Right renal pelvis (tissue), 4 donors: ENCODE measurements at regions not wholly inside any gene's neighbourhood (a gene's known extent, or its start where the extent isn't known, plus 50 kb on each side); places are given as distances from the start of the nearest gene placed in this dataset.

ENCODE experiments used
- DNase-seq, 4 donors: peaks; one replicate each; pipeline ENCODE4 v3.0.0-alpha.2; 2013; ENCODE audit warnings: low read depth in 4 of 4, low spot score in 3 of 4, missing footprints in 1 of 4

DNA sequence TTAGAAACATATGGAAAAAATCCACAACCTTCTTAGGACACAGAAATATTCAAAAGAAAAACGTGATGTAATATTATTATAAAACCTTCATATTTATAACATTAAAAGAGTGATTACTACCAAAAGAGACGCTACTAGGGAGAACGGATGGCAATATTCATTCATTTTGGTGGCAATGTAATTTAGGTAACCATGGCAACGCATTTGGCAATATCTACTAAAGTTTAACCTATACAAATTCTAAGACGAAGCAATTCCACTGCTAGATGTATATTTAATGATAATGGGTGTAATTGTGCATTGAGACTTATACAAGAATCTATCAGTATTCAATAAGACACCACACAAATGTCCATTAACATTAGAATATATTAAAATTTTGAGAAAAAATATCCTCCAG is 709.4 kb downstream of the ARAP2 start:
- no peak for DNase-seq

DNA sequence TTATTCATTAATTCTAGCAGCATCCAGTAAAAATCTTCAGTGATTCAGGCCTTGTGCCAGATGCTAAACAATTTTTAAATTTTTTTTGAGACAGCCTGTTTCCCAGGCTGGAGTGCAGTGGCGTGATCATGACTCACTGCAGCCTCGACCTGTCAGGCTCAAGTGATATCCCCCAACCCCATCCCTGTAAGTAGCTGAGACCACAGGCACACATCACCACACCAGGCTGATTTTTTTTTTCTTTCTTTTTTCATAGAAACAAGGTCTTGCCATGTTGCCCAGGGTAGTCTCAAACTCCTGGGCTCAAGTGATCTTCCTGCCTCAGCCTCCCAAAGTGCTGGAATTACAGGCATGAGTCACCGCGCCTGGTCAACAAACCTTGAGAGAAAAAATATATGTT is 705.5 kb downstream of the ARAP2 start:
- no peak for DNase-seq

DNA sequence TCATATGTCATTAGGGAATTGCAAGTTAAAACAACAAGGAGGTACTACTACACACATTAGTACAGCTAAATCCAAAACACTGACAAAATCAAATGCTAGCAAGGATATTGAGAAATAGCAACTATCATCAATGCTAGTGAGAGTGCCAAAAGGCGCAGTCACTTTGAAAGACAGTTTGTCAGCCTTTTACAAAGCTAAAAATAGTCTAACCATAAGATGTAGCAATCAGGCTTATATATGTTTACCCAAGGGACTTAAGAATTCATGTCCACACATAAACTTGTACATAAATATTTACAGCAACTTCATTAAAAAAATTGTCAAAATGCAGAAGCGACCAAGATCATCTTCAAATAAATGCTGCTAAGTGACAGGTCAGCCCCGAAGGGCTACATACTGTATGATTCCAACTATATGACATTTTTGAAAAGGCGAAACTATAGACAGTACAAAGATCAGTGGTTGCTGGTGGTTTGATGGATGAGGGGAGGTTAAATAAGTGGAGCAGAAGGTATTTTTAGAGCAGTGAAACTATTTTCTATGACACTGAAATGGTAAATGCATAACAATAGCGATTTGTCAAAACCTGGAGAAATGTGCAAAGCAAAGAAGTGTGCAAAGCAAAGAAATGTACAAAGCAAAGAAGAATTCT is 704.8 kb downstream of the ARAP2 start:
- no peak for DNase-seq

DNA sequence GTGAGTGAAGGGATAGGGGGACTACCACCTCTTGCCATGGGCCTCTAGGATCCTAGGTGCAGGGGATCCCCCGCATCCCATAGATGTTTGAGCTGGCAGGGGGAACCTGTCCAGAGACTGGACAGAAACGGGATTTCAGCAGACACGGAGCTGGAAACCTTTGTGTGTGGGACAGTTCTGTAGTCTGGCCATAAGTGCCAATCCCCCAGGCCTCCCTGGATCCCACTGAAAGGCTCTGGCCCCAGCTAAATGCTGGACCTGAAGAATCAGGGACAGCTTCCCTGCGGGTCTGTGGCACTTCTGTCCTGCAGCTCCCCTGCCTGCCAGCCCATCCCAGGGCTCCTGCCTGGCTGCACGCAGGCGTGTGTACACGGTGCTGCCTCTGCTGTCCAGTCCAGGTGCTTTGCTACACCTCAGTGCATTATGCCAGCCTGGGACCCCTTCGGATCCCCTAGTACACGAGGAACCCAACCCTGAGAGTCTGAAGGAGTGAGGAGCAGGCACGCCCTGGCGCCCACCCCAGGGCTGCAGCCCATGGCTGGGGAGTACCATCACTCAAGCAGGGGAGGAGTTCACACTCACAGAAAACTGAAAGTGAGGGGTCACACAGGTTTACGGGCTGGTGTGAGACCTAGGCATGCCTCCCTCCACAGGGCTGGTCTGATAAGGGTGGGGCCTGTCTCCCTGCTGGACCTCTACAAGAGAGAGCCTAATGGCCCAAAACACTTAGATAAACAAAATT is 703.0 kb downstream of the ARAP2 start:
- no peak for DNase-seq

DNA sequence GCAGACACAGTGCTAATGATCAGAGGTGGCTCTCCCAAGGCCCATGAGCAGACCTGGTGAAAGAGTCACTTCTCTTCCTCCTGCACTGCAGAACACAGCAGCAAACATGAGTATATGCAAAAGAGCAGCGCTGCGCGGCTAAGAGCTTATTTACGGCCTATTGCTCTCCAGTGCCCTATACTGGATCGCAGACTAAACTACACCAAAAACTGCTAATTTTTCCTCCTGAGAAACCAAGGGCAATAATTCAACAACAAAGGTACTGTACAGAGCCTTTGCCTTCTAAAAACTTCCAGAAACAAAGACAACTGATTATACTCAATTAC is 702.5 kb downstream of the ARAP2 start:
- no peak for DNase-seq

DNA sequence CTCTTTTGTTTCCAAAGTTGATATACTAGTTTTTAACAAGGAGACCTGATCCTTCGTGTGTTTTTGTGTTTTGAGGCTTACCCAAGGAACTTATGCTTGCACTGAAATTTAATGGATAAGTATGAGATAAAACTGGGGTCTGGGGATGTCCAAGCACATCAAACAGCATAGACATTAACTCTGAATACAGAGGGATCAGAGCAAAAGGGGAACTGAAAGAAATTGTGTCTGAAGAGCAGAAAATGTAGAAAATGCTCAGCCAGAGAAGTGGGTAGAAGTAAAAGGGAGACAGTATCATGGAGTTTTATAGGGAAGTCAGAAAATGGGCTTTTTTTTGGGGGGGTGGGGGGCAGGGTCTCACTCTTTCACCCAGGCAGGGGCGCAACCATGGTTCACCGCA is 695.4 kb downstream of the ARAP2 start:
- DNase-seq: no peak

DNA sequence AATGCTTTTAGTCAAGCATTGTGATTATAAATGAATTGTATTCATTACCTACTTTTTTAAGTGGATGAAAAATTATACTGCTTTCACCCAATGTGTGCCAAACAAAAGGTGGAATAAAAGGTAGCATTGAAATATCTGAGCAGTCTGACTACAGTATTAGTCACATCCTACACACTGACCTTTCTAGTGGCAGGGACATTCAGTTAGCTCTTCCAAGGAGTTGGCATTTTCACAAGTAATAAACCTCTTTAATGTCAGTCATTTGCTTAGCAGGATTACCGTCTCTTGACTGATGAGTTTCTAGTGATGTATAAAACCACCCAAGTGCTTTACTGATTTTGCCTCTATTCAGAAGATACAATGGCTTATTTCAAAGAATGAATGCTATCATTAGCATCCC is 687.9 kb downstream of the ARAP2 start:
- no peak for DNase-seq

DNA sequence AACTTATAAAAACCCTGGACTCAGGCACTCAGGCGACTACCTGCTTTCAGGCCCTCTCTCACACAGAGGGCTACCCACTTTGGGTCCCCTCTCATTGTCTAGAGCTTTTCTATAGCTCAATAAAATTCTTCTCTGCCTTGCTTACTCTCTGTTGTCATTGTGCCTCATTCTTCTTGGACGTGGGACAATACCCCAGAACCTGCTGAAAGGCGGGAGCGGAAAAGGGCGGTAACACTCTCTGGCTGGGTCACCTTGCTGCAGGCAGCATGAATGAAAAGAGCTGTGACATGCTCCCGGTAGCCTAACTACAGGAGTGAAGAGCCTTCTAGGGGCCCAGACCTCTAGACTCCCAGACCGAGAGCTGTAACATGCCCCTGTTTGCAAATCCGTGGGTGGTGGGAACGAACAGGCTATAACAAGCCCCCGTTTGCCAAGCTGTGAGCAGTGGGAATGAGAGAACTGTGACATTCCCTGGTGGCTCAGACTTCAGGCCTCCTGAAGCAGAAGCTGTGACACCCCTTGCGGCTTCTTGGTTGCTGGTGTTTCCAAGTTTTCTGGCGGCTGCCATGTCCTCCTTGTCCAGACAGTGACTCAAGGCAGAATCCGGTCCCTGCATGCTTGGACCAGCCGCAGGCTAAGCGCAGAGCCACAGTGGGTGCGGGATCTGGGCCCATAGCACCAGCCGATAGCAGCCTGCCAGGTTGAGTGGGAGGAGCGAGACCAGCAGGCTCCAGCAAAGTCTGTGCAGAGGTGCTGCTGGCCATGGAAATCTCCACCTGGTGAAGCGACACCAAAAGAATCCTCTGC is 684.6 kb downstream of the ARAP2 start:
- no peak for DNase-seq

DNA sequence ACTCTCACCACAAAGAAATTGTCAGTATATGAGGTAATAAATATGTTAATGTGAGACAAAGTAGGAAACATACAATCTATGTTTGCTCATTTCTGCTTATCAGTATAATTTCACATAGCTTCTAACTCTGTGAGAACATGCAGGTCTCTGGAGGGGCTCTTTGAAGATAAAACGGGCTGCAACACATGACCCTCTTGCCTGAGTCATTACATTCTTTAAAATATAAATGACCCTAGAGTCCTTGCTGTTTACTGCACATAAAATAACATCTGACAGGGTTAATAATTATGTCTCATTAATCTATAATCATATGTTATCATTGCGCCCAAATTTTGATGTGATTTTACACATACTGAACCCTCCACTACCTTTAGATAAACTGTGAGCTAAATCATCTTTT is 681.5 kb downstream of the ARAP2 start:
- DNase-seq: peak in 2 of 4 donors; percentile 12 to 19

DNA sequence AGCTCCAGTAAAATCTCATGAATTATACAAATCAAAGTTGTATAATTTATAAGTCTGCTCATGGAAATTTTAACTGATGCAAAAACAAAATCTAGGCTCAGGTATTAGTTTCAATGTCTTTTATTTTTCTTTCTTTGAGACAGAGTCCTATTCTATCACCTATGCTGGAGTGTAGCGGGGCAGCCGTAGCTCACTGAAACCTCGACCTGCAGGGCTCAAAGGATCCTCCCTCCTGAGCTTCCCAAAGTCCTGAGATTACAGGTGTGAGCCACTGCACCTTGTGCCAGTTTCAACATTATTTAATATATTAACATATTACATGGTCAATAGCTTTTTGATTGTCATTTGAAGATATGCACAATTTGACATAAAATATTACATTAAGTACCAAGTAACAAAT is 678.7 kb downstream of the ARAP2 start:
- DNase-seq: no peak

DNA sequence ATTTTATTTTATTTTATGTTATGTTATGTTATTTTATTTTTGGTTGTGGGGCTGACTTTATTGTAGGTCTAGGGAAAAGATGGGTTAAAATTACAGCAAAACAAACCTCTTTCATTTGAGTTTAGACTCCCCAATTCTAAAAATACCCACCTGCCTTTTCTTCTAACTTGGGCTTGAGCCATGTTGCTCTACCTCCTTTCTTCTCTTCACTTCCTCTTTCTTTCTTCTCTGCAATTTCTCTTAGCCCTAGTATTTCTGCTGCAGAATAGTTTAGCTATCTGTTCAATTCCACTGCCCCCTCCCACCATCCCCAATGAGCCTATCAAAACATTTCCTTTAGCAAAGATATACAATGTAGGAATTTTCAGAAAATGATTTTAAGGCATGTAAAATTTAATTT is 653.3 kb downstream of the ARAP2 start:
- no peak for DNase-seq

DNA sequence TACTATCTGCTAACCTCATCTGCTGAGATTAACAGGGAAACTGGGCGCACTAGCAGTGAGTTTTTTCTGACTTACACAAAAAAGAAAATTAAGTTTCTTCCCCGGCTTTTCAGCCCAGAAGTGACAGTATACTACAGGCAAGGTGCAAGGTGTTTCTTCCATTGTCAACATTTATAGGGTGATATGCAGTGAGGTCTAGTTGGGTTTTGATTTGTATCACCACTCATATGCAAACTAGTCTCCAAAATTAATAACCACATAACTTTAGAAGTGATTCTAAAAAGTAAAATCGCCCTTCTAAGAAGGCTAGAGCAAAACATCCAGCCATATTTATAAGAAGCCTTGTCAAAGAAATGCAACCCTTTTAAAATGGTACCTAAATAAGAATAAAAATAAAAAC is 640.1 kb downstream of the ARAP2 start:
- DNase-seq: no peak

DNA sequence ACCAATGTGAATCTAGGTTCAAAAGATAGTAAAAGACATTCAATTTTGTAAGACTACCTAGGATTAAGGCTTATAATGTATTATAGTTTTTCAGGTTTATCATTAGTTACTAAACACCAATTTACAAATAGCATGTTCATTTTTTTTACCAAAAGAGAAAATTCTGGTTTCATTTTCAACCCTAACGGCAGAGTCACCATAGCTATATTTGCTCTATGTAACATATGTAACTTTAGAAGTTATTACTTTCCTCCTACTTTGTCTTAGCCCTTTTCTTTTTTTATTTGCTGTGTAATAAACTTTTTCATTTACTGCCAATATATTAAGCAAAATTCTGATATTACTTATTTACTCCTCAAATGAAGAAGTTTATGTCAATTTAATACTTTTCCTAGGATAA is 639.6 kb downstream of the ARAP2 start:
- no peak for DNase-seq

DNA sequence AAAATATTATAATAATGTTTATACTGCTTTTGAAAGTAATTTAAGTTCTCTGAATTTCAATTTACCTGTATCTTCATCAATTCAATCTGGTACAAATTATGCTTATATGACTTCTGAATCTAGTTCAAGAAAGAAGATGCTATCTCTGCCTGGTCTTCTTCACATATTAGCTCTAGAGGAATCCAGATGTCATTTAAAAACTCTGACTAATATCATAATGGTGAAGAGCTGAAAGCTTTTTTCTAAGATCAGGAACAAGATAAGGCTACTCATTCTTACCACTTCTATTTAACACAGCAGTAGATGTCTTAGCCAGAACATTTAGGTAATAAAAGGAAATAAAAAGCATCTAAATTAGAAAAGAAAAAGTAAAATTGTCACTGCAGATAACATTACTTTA is 636.1 kb downstream of the ARAP2 start:
- no peak for DNase-seq

DNA sequence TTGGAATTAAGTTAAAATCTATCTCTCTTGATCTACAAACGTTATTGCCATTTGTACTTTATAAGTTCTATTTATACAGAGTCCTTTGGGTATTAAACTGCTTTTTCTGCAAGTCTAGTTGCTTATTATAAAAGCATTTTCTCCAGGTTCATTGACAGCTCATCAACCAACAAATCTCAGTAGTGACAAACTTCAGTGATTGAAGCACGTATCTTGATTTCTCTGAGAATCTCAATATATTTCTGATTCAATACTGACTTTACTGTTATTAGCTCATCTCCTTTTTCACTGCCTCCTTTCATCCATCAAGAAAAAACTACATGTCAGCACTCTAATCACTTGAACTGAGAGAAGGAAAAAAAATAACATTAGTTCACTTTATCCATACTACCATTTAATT is 630.2 kb downstream of the ARAP2 start:
- no peak for DNase-seq

DNA sequence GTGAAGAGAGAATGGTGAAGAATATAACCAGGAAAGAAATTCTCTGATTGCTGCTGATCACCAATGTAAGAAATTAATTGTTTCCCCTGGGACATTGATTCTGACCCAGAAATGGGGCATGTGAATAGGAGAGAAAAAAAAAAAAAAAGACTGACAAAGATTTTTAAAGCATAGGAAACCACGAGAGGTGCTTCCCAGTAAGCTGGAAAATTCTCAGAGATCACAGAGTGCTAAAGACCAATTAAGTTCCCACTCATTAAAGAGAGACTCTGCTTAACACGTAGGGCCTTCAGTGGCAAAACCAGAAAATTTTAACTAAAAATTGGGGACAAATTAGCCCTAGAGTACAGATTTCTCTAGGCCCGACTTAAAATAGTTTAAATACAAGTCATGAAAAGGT is 604.4 kb downstream of the ARAP2 start:
- no peak for DNase-seq

DNA sequence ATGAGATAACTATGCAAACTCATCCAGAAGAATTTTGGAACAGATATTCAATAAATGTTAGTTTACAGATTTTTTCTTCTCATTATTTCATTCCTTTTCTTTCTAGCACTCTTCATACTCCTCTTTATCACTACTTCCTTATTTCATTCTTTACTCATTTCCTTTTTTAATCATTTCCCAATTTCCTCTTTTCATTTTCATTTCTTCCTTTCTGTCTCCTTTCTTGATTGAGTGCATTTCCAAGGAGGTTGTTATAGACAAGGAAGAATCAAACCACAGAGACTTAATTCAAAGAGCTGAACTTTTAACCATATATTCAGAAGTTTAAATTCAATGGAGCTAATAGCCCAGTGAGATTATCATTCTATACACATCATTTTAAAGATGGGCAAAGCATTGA is 600.7 kb downstream of the ARAP2 start:
- no peak for DNase-seq

DNA sequence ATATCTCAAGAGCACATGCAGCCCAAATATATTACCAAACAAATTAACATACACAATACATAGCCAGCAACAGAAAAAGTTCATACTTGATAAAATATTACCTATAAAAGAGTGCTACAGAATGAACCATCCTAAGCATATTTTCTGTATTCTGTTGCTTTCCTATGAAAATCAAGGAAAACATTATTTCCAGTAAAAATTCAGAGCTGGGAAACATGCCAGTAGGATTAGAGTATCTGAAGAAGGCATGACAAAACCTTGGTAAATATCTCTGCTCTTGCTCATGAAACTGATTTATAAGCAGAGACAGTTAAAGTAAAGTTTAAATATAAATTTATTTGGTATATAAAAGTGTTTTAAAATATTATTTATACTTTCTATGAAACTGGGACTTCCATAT is 599.7 kb downstream of the ARAP2 start:
- no peak for DNase-seq

DNA sequence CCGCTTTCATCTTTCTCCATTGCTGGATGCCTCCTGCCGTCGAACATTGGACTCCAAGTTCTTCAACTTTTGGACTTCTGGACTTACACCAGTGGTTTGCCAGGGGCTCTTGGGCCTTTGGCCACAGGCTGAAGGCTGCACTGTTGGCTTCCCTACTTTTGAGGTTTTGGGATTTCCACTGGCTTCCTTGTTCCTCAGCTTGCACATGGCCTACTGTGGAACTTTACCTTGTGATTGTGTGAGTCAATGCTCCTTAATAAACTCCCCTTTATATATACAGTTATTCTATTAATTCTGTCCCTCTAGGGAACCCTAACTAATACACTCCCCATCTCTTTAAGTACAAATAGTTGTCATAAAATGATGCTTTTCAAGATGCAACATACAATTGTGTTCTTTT is 595.3 kb downstream of the ARAP2 start:
- no peak for DNase-seq

DNA sequence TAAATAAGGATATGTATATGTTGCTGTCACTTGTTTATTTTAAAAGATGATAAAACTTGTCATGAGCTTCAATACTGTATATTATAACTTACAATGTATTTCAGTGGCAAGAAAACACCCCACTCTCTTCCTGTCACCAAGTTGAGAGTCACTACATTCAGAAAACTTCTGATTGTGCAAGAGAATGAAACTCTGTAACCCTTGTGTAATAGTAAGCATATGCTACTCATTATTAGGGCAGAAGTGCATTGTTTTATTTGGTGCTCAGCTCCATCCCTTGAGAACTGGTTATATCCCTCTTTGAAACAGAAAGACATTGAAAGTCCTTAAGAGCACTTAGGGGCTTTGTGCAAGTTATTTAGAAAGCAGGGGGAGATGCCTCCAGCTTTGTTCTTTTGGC is 594.5 kb downstream of the ARAP2 start:
- DNase-seq: no peak

DNA sequence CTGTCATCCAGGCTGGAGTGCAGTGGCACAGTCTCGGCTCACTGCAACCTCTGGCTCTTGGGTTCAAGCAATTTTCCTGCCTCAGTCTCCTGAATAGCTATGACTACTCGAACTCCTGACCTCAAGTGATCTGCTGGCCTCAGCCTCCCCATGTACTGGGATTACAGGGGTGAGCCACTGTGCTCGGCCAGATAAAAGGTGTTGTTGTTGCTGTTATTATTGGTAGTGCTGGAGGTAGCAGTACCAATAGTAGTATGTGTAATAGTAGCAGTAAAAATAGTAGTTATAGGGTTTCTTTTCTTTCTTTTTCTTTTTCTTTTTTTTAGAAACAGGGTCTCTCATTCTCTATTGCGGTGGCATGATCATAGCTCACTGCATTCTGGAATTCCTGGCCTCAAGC is 592.1 kb downstream of the ARAP2 start:
- DNase-seq: no peak

DNA sequence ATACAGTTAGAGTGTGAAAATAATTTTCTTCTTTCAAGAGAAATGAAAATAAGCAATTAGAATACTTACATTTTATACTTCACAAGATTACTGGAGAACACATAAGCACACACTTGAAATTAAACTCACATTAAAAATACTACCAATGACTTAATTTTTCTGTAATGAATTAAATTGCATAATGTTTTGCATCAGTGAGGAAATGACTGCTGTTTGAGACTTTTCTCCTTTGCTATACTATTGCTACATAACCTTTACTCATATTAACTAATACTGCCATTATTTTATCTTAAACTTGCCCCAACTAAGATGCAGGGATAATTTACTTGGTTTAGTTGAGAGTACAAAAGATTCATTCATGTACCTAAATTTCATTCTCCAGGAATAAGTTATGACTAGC is 590.9 kb downstream of the ARAP2 start:
- DNase-seq: no peak
